ENCODE measurements at regions not wholly inside any gene's neighbourhood (a gene's known extent, or its start where the extent isn't known, plus 50 kb on each side); places are given as distances from the start of the nearest gene placed in this dataset.

DNA sequence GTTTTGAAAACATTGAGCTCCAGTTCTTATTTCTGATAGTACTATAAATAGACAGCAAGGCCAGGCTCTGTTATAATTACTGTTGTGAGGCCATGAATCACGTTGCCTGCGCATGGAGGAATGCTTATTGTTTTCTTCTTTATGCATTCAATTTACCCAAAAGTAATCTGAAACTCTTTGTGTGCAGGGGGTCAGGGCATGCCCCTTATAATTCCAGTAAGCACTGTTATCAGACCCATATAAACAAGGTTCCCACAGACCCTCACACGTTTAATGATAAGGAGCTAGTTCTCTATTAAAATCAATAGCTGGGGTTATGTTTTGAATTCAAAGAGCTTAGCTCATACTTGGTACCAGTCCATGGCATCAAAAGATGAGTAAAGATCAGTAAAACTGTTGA, 174.8 kb upstream of the ARG1 start:
- H3K27ac Mint-ChIP-seq (ENCODE audit: low read depth, unreplicated experiment): peak overlapping the region; percentile 54
- intact Hi-C loops (cut with micrococcal nuclease): no loop called here
- DNase-seq (ENCODE audit: unreplicated experiment): no peak

DNA sequence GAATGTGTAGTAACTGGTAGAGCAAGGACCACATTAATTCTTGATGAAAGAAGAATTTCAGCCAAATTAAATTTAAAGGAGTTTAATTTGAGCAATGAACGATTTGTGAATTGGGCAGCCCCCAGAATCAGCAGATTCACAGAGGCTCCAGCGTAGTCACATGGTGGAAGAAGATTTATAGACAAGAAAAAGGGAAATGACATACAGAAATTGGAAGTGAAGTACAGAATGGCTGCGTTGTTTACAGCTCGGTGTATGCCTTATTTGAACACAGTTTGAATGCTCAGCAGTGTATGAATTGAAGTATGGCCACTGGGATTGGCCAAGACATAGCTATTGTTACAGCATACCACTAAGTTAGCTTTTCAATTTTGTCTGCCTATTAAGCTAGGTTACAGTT, 173.6 kb upstream of the ARG1 start:
- Mint-ChIP-seq H3K36me3 (ENCODE audit: insufficient read depth, unreplicated experiment) (no peaks in the 10 kb centered on the region), H3K27ac (ENCODE audit: low read depth, unreplicated experiment) (peak overlapping the region; percentile 82), H3K27me3 (ENCODE audit: insufficient read depth, unreplicated experiment) (no peaks in the 10 kb centered on the region), H3K4me1 (ENCODE audit: insufficient read depth, unreplicated experiment) (peaks cover 19% of the 10 kb centered on the region), H3K4me3 (ENCODE audit: unreplicated experiment) (no peak overlapping the region), H3K9me3 (ENCODE audit: unreplicated experiment) (peaks cover 13% of the 10 kb centered on the region)
- intact Hi-C loops (cut with micrococcal nuclease): no loop called here
- ChIA-PET CTCF (interaction anchor here (0.5 to 0.9 kb wide), 3 partner anchors 10 to 559 kb away, joined by 3 to 4 read pairs (median 4); no protein-coding TSS in a partner anchor), POLR2A (interaction anchor here (0.8 kb wide), 1 partner anchor 20 kb away, joined by 3 read pairs; no protein-coding TSS in a partner anchor)
- DNase-seq (ENCODE audit: unreplicated experiment): no peak
- no TSS peak for BruUV-seq (replicated peaks)
- TF ChIP-seq, protein P1, sequence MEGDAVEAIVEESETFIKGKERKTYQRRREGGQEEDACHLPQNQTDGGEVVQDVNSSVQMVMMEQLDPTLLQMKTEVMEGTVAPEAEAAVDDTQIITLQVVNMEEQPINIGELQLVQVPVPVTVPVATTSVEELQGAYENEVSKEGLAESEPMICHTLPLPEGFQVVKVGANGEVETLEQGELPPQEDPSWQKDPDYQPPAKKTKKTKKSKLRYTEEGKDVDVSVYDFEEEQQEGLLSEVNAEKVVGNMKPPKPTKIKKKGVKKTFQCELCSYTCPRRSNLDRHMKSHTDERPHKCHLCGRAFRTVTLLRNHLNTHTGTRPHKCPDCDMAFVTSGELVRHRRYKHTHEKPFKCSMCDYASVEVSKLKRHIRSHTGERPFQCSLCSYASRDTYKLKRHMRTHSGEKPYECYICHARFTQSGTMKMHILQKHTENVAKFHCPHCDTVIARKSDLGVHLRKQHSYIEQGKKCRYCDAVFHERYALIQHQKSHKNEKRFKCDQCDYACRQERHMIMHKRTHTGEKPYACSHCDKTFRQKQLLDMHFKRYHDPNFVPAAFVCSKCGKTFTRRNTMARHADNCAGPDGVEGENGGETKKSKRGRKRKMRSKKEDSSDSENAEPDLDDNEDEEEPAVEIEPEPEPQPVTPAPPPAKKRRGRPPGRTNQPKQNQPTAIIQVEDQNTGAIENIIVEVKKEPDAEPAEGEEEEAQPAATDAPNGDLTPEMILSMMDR (IDR thresholded peaks at IDR 0.05; ENCODE audit: unreplicated experiment): no peak

More for the DNA sequence above, 174.8 kb upstream of the ARG1 start:
- Mint-ChIP-seq H3K4me1 (ENCODE audit: insufficient read depth, unreplicated experiment) (peaks cover 19% of the 10 kb centered on the region), H3K27me3 (ENCODE audit: insufficient read depth, unreplicated experiment) (no peaks in the 10 kb centered on the region), H3K9me3 (ENCODE audit: unreplicated experiment) (peaks cover 23% of the 10 kb centered on the region), H3K36me3 (ENCODE audit: insufficient read depth, unreplicated experiment) (no peaks in the 10 kb centered on the region), H3K4me3 (ENCODE audit: unreplicated experiment) (no peak overlapping the region)
- ChIA-PET CTCF (interaction anchor here (0.6 to 1.5 kb wide), 2 partner anchors 198 to 205 kb away, joined by 3 read pairs; no protein-coding TSS in a partner anchor), POLR2A (no interaction called here)
- TF ChIP-seq, protein P1 (IDR thresholded peaks at IDR 0.05; ENCODE audit: unreplicated experiment): no peak
- no TSS peak for BruUV-seq (replicated peaks)

DNA sequence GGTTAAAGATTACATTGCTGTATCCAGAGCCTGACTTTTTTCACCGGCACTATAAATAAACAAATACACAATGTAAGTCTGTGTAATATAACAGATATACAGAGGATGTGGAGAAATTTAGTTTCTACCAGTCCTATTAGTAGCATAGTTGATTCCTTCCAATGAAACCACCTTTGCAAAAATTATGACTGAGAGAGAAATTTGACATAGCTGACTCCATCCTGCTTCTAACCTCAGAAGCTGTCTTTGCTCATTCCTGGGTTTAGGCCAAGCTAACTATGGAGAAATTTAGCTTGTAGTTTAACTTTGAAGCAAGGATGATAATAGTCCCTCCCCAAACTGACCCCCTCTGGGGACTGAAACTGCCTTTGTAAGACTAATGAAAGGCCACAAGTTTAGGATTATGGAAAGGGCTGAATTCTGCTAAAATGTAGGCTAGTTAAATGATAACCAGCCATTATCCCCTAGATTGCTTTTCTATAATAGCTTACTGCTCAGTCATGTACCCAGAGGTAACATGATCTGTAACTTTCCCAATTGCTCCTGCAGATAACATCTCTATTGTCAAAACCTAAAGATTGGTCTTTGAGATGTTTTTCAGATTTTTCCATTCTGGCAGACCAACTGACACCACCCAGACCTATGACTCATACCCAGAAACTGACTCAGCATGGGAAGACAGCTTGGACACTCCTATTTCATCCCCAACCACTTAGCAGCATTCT, 172.8 kb upstream of the ARG1 start:
- BruUV-seq (replicated peaks): no TSS peak
- intact Hi-C loops (cut with micrococcal nuclease): no loop called here
- ChIA-PET POLR2A (no interaction called here), CTCF (interaction anchor here (0.5 to 1.6 kb wide), 4 partner anchors 9 to 560 kb away, joined by 3 to 5 read pairs (median 4); no protein-coding TSS in a partner anchor)
- H3K4me1 Mint-ChIP-seq (ENCODE audit: insufficient read depth, unreplicated experiment): peaks cover 19% of the 10 kb centered on the region
- no peaks in the 10 kb centered on the region for H3K27me3 Mint-ChIP-seq (ENCODE audit: insufficient read depth, unreplicated experiment)
- peak; percentile 86 for DNase-seq (ENCODE audit: unreplicated experiment)
- H3K36me3 Mint-ChIP-seq (ENCODE audit: insufficient read depth, unreplicated experiment): no peaks in the 10 kb centered on the region
- H3K9me3 Mint-ChIP-seq (ENCODE audit: unreplicated experiment): peaks cover 13% of the 10 kb centered on the region
- no peak overlapping the region for H3K4me3 Mint-ChIP-seq (ENCODE audit: unreplicated experiment)
- TF ChIP-seq, protein P1 (IDR thresholded peaks at IDR 0.05; ENCODE audit: unreplicated experiment): no peak
- H3K27ac Mint-ChIP-seq (ENCODE audit: low read depth, unreplicated experiment): peak overlapping the region; percentile 16

DNA sequence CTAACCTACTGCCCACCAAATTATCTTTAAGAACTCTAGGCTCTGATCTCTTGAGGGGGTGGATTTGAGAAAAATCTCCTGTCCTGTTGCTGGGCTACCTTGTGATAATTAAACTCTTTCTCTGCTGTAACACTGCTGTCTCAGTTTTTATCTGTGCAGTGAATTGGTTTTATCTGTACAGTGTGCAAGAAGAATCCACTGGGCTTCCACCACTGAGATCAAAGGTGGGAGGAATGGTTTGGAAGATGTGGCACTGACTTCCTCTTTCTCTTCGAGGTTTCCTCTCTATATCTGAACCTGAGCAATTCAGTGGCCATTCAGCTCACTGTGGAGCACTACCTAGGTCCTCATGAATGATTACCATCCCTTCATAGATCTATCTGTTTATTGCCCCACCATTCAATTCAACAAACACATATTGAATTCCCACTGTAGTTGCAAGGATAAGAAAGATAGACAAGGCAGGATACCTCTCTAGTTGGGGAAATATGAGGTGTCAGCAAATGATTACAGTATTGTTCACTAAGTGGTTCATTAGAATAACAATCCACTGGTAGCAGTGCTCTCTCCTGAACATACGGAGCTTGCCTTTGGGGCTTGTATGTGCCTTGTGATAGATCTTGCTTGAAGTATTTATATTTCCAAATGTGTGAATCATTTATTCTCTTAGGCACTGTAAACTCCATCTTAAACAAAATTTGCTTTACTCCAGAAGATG, 172.1 kb upstream of the ARG1 start:
- H3K9me3 Mint-ChIP-seq (ENCODE audit: unreplicated experiment): peaks cover 13% of the 10 kb centered on the region
- CTCF ChIA-PET: interaction anchor here (1.6 kb wide), 1 partner anchor 201 kb away, joined by 5 read pairs; no protein-coding TSS in a partner anchor
- H3K27me3 Mint-ChIP-seq (ENCODE audit: insufficient read depth, unreplicated experiment): no peaks in the 10 kb centered on the region
- peaks cover 19% of the 10 kb centered on the region for H3K4me1 Mint-ChIP-seq (ENCODE audit: insufficient read depth, unreplicated experiment)
- TF ChIP-seq, protein P1 (IDR thresholded peaks at IDR 0.05; ENCODE audit: unreplicated experiment): no peak
- H3K4me3 Mint-ChIP-seq (ENCODE audit: unreplicated experiment): no peak overlapping the region
- POLR2A ChIA-PET: no interaction called here
- no peak for DNase-seq (ENCODE audit: unreplicated experiment)
- H3K27ac Mint-ChIP-seq (ENCODE audit: low read depth, unreplicated experiment): peak overlapping the region; percentile 16
- intact Hi-C loops (cut with micrococcal nuclease): no loop called here
- no TSS peak for BruUV-seq (replicated peaks)
- H3K36me3 Mint-ChIP-seq (ENCODE audit: insufficient read depth, unreplicated experiment): no peaks in the 10 kb centered on the region
